ENCODE measurements at regions not wholly inside any gene's neighbourhood (a gene's known extent, or its start where the extent isn't known, plus 50 kb on each side); places are given as distances from the start of the nearest gene placed in this dataset.

- no peak for TF ChIP-seq CTCF (conservative IDR thresholded peaks at IDR 0.05 in 1 of 2, IDR thresholded peaks at IDR 0.05 in 1 of 2; ENCODE audit: low read depth in 1 of 2, low read length in 2 of 2)
- no peak for TF ChIP-seq EZH2 (IDR thresholded peaks at IDR 0.05; ENCODE audit: low read length, missing control alignments)
Measured at GRCh38 chr18:52069201-52069600, 270.8 kb upstream of the DCC start.

All from fibroblast of lung (primary cell).